Endothelial cell of umbilical vein (primary cell): ENCODE measurements at regions not wholly inside any gene's neighbourhood (a gene's known extent, or its start where the extent isn't known, plus 50 kb on each side); places are given as distances from the start of the nearest gene placed in this dataset.
A peak's percentile ranks its signal among the peaks of the same experiment; 100 is the strongest.
"Not testable (repeated sequence)": the region's sequence is repeated elsewhere in the genome, so short reads cannot be mapped to it uniquely, and the experiment has no call there.

Experiments used
- BruUV-seq: library from RNA; stranded (reverse); fragments of 400-500 nt; replicated peaks from 2 replicates; lab custom pipeline; 2021; lab: Mats Ljungman, UMichigan
- CTCF ChIA-PET: fragments of 300-600, 350-600 bp; sonication (Branson Sonifier 250); formaldehyde crosslinking; loops from one replicate; lab custom pipeline; 2021; ENCODE audit warnings: antibody characterized with exemption, inconsistent platforms; lab: Charles Lee
- POLR2A ChIA-PET: fragments of 300-600, 350-600 bp; sonication (Branson Sonifier 250); formaldehyde crosslinking; loops from one replicate; lab custom pipeline; 2021; ENCODE audit warnings: antibody characterized with exemption, inconsistent platforms; lab: Charles Lee
- DNase-seq: peaks from one replicate; pipeline ENCODE4 v3.0.0-alpha.2; 2011; ENCODE audit warnings: low read depth, low spot score
- FAIRE-seq: peaks from 2 replicates; lab custom pipeline; 2011; peaks lifted over from hg19 to GRCh38; lab: Jason Lieb, UNC
- H2AFZ ChIP-seq: 2 replicates; pipeline ENCODE4 v1.6.0; 2012; ENCODE audit warnings: low read depth, low read length, control low read depth, inconsistent platforms
- H3K27ac ChIP-seq: 2 replicates; pipeline ENCODE4 v1.5.1; 2011; ENCODE audit warnings: low read depth, mild to moderate bottlenecking, control low read depth, low read length, moderate library complexity; ENCODE audit not compliant: insufficient read depth
- H3K27me3 ChIP-seq, 2 experiments: 2 replicates each; pipeline versions ENCODE4 v1.6.0 to v1.6.1; 2011; ENCODE audit warnings: low read length in 2 of 2, mixed read lengths in 1 of 2; ENCODE audit not compliant: control insufficient read depth in 2 of 2, insufficient read depth in 2 of 2
- H3K36me3 ChIP-seq, 2 experiments: 2 replicates in 1 of 2; 3 replicates in 1 of 2; pipeline ENCODE4 v1.5.1; 2011; ENCODE audit warnings: low read length in 2 of 2, mild to moderate bottlenecking in 1 of 2, moderate library complexity in 1 of 2; ENCODE audit not compliant: control insufficient read depth in 2 of 2, insufficient read depth in 2 of 2; ENCODE audit errors: extremely low read depth in 1 of 2
- H3K4me1 ChIP-seq: 3 replicates; pipeline ENCODE4 v1.5.1; 2011; ENCODE audit warnings: mild to moderate bottlenecking, low read length; ENCODE audit not compliant: control insufficient read depth, insufficient read depth; ENCODE audit errors: extremely low read depth
- H3K4me2 ChIP-seq: 2 replicates; pipeline ENCODE4 v1.6.1; 2011; ENCODE audit warnings: low read length, control low read depth, mixed read lengths; ENCODE audit not compliant: insufficient read depth
- H3K4me3 ChIP-seq, 3 experiments: fragments of 200-600 bp in 1 of 3; sonication (generic), shearing (Covaris generic) in 1 of 3; replicated peaks in 1 of 3; 2 replicates each; pipeline ENCODE4 v1.5.1; 2011 to 2016; ENCODE audit warnings: control low read depth in 3 of 3, low read length in 3 of 3, mild to moderate bottlenecking in 2 of 3, inconsistent platforms in 1 of 3, low read depth in 1 of 3, moderate library complexity in 1 of 3; ENCODE audit not compliant: insufficient read depth in 1 of 3
- H3K79me2 ChIP-seq: 2 replicates; pipeline ENCODE4 v1.6.0; 2012; ENCODE audit warnings: low read length, inconsistent platforms; ENCODE audit not compliant: control insufficient read depth, insufficient read depth
- H3K9ac ChIP-seq: replicated peaks from 2 replicates; pipeline ENCODE3; 2011; ENCODE audit warnings: low read length, control low read depth; ENCODE audit not compliant: insufficient read depth; ENCODE audit errors: extremely low read depth
- H3K9me1 ChIP-seq: replicated peaks from 3 replicates; pipeline ENCODE4 v1.6.0; 2011; ENCODE audit warnings: mild to moderate bottlenecking, low read length; ENCODE audit not compliant: control insufficient read depth, insufficient read depth; ENCODE audit errors: extremely low read depth
- H3K9me3 ChIP-seq: replicated peaks from 2 replicates; pipeline ENCODE4 v1.5.1; 2012; ENCODE audit warnings: low read length, inconsistent platforms; ENCODE audit not compliant: control insufficient read depth, insufficient read depth
- H4K20me1 ChIP-seq: replicated peaks from 2 replicates; pipeline ENCODE3; 2011; ENCODE audit warnings: mild to moderate bottlenecking, low read length; ENCODE audit not compliant: control insufficient read depth, insufficient read depth; ENCODE audit errors: extremely low read depth
- dilution Hi-C: fragments of 300-500 bp; cut with MboI; formaldehyde crosslinking; loops from one replicate; pipeline ENCODE4 v1.15.0; 2019; ENCODE audit warnings: low sequenced_read_pairs; ENCODE audit not compliant: extremely low pct_ligation_motif_present
- intact Hi-C: fragments of 100-400 bp; cut with micrococcal nuclease; formaldehyde crosslinking; loops from one replicate; pipeline ENCODE4 v1.10.0; 2022

DNA sequence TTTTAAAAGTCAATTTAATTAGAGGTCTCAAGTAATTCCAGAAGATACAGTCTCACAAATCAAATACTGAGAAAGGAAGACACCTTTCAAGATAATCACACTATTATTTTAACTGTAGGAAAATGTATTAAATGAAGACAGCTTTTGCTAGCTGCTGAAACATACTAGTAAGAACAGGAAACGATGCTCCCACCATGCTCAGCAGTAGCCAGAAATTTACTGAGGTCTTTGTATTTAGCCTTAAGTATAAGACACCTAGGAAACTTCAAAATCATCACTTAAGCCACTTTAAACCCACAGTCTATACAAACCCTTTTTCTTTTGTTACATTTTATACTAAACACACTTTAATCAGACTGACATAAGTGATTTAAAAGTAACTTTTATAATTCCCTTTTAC, 72.7 kb upstream of the NPIPB12 start:
- H3K4me2 ChIP-seq, dilution Hi-C loops, H3K9me3 ChIP-seq, DNase-seq, H3K4me1 ChIP-seq, H3K36me3 ChIP-seq, H3K27ac ChIP-seq, H4K20me1 ChIP-seq, BruUV-seq, POLR2A ChIA-PET, H3K27me3 ChIP-seq, intact Hi-C loops, CTCF ChIA-PET, H2AFZ ChIP-seq, H3K9me1 ChIP-seq, FAIRE-seq, H3K4me3 ChIP-seq, H3K9ac ChIP-seq: not testable (repeated sequence)
- peaks cover 50% of the 10 kb centered on the region for H3K79me2 ChIP-seq

DNA sequence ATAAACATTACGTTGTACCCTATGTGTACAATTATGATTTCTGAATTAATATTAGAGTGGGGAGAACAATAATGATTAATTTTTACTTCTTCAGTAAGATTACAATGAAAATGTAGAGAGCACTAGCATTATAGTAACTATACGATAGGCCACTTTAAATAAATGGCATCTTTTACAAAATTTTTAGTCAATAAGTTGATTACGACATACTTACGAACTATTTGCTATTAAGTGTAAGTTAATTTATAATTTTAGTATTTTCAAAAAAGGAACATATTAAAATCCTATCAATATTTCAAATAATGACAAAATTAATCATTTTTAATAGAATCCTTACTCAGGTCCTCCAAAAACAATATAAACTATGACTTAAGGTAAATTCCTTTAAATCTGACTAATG, 75.6 kb upstream of the NPIPB12 start:
- not testable (repeated sequence) for FAIRE-seq

DNA sequence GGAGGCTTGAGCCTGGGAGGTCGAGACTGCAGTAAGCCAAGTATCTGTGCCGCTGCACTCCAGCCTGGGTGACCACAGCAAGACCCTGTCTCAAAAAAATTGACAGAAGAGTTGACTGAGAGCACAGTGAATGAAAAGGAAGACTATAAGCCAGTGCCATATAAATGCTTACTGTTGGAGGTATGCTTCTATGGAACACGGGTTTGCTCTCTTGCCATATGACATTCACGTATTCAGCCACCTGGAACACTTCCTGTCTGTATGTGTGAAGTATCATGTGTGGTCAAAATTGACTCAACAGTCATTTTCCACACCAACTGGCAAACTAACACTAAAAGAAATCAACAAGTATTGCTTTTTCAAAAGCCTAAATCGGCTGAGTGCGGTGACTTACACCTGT, 71.1 kb upstream of the SPN start:
- H3K4me3 ChIP-seq, DNase-seq, CTCF ChIA-PET, H3K36me3 ChIP-seq, H3K9me1 ChIP-seq, FAIRE-seq, POLR2A ChIA-PET, H3K27me3 ChIP-seq, H3K9ac ChIP-seq, H3K4me1 ChIP-seq, H4K20me1 ChIP-seq, H3K27ac ChIP-seq, BruUV-seq, H3K4me2 ChIP-seq, H3K9me3 ChIP-seq, dilution Hi-C loops, H2AFZ ChIP-seq, intact Hi-C loops: not testable (repeated sequence)
- peaks cover 60% of the 10 kb centered on the region for H3K79me2 ChIP-seq

More for the DNA sequence above, 75.6 kb upstream of the NPIPB12 start:
- H3K79me2 ChIP-seq, result peaks cover 55% of the 10 kb centered on the region
- H3K4me1 ChIP-seq, H4K20me1 ChIP-seq, dilution Hi-C loops, H3K36me3 ChIP-seq, BruUV-seq, H3K27ac ChIP-seq, H3K9ac ChIP-seq, CTCF ChIA-PET, H3K4me3 ChIP-seq, H3K27me3 ChIP-seq, H2AFZ ChIP-seq, H3K9me3 ChIP-seq, intact Hi-C loops, H3K9me1 ChIP-seq, DNase-seq, POLR2A ChIA-PET, H3K4me2 ChIP-seq: not testable (repeated sequence)

DNA sequence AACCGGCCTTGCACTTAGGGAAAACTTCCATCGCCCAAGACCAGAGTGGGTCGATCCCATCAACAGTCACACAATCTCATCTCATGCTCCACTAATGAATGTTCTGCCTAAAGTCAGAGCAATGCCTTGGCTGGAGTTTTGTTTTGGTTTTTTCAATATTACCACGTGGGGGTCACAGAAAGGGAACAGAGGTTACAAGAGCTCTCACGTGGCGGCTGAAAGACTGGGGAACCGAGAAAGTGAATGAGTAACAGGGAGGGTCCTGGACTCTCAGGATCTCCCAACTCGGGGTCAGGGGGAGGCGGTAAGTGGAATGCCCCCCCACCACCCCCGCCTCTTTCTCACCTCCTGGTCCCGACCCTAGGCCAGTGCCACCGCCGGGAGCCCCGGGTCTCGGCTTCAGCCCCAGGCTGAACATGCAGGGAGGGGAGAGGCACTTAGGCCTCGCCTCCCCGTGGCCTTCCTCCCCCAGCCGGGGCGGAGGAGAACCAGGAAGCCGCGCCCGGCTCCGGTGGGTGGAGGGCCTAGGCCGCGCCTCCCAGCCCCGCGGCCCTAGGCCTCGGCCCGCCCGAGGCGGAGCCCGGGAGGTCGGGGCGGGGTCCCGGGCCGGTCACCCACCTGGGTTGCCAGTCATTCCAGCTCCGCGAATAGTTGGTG, 68.7 kb upstream of the SPN start:
- H4K20me1 ChIP-seq, FAIRE-seq, intact Hi-C loops, dilution Hi-C loops, H3K4me1 ChIP-seq, BruUV-seq, H3K9me1 ChIP-seq, H3K4me2 ChIP-seq, H3K27me3 ChIP-seq, H2AFZ ChIP-seq, CTCF ChIA-PET, H3K36me3 ChIP-seq, H3K9me3 ChIP-seq: not testable (repeated sequence)
- POLR2A ChIA-PET, result interaction anchor here (1.4 kb wide), 1 partner anchor 19 kb away, joined by 3 read pairs; no protein-coding TSS in a partner anchor
- peaks cover 44% of the 10 kb centered on the region for H3K79me2 ChIP-seq
- peak overlapping the region; percentile 61 for H3K9ac ChIP-seq
- peak overlapping the region; percentile 72 for H3K27ac ChIP-seq
- H3K4me3 ChIP-seq, result peak overlapping the region; percentile 59 to 93 (median 61)
- peak; percentile 43 for DNase-seq
